GM21825 (cell line): ENCODE measurements at regions not wholly inside any gene's neighbourhood (a gene's known extent, or its start where the extent isn't known, plus 50 kb on each side); places are given as distances from the start of the nearest gene placed in this dataset.
"Not testable (repeated sequence)": the region's sequence is repeated elsewhere in the genome, so short reads cannot be mapped to it uniquely, and the experiment has no call there.

ENCODE experiments used
- ATAC-seq: cut with Tn5 transposase; IDR thresholded peaks from one replicate; pipeline ENCODE4 v1.9.1; 2021; ENCODE audit warnings: mild to moderate bottlenecking, moderate library complexity; ENCODE audit not compliant: unreplicated experiment

DNA sequence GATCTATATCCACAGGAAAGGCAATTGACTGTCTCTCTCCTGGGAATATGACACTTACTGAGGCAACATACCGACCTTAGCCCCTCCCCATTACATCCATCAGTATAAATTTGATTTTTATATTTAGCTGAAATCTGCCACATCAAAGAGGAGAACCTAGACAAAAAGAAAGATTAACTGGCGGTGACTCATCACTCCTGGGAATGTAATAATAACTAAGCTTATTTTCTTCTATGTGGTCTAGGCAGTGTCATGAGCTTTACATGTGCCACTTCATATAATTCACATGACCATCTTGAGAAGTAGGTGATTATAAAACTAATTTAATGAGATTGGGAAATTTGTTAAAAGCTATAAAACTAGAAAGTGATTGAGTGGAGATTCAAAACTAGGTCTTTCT lies 520.0 kb upstream of the HS3ST5 start:
- no peak for ATAC-seq

DNA sequence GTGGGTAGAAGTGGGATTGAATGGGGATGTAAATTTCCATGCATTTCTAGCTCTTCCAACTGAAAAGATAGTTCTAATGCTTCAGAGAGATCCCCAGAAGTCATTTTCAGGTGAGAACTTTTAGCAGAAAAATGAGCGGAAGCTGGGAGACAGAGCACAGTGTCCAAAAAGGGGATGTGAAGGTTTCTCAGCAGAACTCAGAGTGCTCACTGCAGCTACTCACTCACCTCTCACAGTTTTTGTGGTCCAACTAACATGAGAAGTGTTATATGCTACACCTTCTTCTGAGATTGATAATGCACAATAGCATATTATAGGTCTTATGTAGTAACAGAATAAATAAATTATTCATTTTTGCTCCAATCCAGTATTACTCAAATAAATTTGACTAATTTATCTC lies 519.2 kb upstream of the HS3ST5 start:
- ATAC-seq = no peak

DNA sequence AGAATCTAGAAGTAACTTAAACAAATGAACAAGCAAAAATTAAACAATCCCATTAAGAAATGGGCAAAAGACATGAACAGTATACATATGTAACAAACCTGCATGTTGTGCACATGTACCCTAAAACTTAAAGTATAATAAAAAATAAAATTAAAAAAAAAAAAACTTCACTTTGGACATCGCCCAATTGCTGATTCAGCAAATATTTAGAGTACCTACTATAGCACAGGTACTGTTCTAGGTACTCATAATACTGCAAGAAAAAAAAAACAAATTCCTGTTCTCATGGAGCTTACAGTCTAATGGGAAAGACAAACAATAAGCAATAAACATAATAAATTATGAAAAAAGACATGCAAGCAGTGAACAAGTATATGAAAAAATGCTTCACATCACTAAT lies 501.5 kb upstream of the HS3ST5 start:
- ATAC-seq = no peak

DNA sequence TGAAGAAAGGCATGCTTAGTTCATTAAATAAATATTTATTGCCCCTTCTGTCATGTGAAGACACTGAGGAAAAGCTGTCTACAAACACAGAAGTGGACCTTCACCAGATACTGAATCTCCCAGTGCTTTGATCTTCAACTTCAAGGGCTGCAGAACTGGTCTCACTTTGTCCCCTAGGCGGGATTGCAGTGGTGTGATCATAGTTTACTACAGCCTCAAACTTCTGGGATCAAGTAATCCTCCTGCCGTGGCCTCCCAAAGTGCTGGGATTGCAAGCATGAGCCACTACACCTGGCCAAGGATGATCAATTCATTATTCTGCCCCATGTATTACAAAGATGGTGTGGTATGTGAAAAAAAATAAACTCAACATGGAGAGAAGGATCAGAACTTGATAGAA lies 496.2 kb upstream of the HS3ST5 start:
- ATAC-seq = no peak

DNA sequence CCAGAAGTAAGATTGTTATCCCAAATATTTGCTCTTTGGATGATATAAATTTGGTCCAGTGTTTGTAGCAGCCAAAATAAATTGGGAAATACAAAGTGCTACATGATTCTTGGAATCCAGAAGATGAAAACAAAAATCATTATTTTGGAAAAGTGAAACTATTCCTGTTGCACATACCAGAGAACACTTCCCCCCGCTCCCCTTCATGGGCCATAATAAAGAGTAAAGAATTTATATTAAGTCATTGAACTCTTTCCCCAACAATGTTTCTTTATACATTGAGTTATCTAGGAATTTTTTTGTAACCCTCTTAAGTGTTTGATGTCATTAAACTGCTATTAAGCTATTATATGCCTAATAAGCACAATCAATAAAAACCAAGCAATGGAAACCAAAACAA lies 490.4 kb upstream of the HS3ST5 start:
- ATAC-seq = no peak

DNA sequence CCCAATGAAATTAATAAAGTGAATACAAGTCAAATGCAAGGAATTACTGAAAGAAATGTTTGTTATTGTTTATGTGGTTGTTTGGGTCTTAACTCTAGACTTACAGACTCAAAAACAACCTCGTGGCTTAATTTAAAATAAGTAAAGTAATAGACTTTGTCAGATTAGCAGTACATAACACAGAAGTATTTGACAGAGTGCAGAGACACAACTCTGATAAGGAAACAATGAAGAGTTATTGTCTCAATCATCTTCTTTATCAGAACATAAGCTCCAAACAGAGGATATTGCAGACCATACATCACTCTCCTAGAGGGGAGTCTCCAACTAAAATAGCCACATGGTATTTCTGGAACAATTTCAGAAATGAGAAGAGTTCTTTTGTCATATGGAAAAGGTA lies 487.7 kb upstream of the HS3ST5 start:
- ATAC-seq = no peak

DNA sequence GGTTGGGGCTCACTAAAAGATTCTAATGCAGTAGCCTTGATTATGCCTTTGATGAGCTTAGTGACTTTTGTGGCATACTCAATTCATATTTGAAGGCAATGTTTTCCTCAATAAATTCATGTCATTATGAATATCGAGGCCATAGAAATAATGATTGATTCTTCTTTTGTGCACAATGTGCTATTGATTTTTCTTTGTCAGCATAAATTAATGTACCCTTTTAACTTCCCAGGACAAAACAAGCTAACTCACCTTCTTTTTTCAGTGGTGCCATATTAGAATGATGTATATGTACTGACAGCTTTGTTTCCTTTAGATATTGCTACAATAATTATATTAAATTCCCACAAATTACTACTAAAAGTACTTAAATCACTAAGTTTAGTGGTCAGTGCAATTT lies 484.3 kb upstream of the HS3ST5 start:
- ATAC-seq = no peak

DNA sequence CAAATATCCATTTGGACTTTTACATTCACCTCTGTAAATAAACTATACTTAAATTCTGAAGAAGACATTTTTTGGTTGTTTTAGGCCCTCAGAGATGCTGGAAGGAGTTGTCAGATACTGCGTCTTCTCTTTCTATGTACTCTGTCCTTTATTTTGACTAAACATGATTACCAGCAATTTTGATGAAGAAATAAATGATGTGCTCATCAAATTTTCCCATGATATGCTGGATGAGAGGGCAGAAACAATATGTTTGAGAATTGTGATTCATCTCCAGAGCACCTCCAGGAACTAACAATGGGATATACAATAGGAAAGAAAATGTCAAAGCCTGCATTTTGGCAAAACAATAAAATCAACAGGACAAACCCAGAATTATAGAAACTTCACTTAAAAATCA lies 481.6 kb upstream of the HS3ST5 start:
- ATAC-seq = no peak

DNA sequence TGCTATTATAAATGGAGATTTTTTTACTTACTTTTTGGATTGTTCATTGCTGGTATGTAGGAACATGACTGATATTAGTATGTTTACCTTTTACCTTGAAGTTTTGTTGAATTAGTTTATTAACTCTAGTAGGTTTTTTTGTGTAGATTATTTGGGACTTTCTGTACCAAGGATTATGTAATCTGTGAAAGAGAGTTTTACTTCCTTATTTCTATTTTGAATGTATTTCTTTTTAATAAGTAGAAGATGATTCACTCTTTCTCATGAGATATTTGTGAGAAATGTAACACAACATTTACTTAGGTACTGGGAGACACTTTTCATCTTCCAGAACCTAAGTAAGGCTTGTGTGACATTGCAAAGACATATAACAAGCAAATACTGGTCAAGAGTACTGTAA lies 473.9 kb upstream of the HS3ST5 start:
- no peak for ATAC-seq

DNA sequence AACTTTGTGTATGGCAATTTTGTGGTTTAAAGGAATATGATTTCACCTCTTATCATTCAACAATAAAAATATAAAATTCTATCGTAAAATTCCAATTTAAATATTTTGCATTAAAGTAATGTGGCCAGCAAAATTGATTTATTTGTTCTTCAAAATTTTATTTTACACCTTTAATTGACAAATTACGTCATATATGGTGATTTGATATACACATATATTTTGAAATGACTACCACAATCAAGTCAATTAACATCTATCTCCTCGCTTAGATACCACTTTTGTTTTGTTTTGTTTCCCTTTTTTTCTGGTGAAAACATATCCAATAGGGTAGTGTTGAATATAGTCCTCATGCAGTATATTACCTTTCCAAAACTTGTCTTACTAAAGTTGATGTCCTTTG lies 467.6 kb upstream of the HS3ST5 start:
- ATAC-seq = no peak

DNA sequence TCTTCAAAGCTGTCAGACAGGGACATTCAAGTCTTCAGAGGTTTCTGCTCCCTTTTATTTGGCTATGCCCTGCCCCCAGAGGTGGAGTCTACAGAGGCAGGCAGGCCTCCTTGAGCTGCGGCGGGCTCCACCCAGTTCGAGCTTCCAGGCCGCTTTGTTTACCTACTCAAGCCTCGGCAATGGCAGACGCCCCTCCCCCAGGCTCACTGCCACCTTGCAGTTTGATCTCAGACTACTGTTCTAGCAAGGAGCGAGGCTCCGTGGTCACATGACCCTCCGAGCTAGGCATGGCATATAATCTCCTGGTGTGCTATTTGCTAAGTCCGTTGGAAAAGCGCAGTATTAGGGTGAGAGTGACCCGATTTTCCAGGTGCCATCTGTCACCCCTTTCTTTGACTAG lies 462.6 kb upstream of the HS3ST5 start:
- ATAC-seq = not testable (repeated sequence)

DNA sequence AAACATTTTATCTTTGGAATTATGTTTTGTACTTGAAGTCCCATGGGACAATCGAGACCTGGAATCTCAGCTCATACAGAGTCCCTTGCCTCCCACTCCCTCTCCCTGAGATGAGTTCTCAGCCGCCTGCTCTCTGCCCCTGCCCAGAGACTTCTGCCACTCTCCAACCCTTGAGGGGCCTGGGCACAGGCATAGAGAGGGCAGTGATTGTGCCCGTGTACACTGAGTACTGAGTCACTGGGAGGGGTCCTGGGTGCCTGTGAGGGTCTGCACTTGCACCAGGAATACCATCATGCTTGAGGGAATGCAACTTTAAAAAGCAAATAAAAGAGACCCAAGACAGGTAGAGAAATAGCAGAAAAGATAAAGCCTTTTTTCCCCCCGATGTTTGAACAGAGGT lies 453.8 kb upstream of the HS3ST5 start:
- no peak for ATAC-seq

DNA sequence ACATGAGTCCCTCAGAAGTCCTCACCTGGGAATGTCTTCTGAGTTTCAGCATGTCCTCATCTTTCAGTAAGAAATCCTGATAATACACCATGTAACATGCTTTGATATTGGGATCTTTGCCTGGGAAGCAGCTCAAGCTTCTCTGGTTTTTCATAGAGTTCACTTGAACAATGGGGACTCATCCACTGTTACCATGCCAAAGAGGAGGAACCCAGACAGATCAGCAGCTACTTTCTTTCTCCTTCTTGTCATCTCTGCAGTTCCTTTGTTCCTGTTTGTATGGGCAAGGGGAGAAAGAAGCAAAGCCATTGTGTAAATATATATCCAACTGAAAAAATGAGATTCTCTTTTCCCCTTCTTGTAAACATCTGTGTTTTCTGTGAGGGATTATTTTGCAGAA lies 450.6 kb upstream of the HS3ST5 start:
- no peak for ATAC-seq

DNA sequence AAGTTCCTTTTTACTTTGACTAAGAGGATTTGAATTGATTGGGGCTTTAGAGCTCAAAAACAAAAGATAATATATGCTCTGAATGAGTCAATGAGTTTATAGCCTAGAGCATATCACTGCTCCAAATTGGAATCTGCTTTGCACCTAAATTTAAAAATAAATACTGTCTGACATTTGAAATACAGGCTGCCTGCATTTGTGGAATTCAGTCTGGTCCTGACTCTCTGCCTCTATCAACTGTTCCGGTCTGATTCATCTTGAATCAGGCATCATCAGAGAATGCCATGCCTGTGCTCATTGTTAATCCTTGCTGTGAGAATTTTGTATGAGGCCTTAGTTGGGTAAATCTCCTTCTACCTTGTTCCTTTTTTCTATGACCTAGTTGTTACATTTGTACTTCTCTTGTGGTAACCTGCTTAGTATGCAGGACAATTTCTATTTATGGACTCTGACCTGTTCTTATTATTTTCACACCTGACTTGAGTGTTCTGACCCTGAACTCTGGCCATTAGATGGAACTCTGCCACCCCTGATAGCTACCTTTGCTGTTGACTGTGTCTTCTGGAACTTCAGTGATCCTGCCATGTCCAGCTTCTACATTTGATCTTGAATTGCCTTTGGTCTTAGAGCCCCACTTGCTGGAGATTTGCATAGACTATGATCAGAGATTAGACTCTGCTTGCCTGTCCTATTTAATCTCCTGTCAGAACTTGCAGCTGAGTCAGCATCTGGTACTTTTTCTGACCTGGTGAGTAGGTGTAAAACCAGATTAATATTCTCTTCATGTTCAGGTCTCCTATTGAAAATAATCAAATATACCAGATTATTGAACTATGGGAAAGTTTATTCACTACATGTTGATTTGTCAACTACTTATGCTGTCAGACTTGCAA lies 442.7 kb upstream of the HS3ST5 start:
- ATAC-seq = no peak

DNA sequence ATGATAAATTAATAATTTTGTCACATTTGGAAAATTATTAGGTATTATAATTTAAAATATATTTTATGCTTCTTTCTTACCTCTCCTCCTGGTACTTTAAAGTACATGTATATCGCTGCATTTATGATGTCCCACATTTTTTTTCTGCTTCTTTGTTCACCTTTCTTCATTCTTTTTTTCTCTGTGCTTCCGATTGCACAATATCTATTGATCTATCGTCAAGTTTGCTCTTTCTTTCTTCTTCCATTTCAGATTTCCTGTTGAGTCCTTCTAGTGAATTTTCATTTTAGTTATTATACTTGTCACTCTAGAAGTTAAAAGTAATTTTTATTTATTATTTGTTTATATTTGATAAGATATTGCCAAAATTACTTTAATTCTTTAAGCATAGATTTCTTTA lies 441.0 kb upstream of the HS3ST5 start:
- ATAC-seq = no peak

DNA sequence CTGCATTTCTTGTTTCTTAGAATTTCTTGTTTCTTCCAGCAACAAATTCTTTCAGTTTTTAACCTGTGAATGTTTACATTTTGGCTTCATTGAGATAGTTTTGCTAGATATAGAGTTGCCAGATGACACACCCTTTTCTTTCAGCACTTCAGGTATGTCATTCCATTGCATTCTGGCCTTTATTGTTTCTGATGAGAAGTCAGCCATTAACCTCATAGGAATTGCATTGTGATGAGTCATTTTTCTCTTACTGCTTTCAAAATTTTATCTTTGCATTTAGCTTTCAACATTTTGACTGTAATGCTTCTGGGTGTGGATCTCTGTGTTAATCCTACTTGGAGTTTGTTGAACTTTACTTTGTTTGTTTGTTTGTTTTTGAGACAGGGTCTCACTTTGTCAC lies 440.3 kb upstream of the HS3ST5 start:
- no peak for ATAC-seq

DNA sequence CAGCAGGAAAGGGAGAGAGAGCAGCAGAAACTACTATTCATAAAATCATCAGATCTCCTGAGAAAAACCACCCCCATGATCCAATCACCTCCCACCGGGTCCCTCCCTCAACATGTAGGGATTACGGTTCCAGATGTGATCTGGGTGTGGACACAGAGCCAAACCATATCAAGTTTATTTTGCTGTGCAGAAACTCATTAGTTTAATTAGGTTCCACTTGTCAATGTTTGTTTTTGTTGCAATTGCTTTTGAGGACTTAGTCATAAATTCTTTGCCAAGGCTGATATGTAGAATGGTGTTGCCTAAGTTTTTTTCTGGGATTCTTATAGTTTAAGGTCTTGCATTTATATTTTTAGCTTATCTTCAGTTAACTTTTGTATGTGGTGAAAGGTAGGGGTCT lies 422.0 kb upstream of the HS3ST5 start:
- ATAC-seq = no peak

DNA sequence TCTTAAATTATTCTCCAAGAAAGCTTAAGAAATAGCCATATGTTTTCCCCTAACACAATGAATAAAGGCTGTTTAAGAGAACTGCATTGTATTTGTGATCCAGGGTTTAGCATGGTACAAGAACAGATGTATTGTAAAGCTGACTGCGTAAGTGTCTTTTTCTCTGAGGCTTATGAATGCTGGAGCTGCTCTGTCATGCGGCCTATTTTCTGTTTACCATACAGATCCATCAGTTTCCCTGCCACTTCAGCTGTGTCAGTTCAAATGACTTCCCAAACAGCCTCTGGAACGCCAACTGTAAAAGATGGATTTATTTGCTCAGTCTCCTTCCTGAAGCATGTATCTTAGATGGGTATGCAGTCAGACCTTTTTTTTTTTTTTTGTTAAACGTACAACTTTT lies 419.3 kb upstream of the HS3ST5 start:
- ATAC-seq = no peak

DNA sequence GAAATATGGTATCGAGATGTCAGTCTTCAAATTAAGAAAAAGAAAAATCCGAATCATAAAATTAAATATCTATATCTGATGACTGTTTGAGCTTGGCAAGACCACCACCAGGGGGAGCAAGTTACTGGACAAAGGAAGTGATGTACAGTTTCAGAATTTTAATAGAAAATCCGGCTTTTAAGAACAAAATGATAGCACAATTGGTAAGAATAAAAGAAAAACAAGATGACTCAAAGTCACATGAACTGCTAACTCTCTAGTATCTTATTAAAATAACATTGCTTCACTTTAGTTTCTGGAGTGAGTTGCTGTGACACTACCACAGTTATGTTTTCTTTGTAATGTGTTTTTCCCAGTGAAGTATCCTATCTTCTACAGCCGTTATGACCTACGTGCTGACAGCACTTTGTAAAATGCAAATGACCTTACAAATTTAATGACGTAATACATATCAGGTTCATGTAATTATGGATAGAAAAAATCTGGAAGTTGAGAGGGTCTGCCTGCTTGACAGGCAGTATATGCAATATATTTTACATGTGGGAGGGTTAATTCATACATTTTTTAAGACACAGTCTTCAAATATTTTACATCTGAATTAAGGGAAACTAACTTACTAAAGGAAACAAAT lies 405.3 kb upstream of the HS3ST5 start:
- ATAC-seq = no peak

DNA sequence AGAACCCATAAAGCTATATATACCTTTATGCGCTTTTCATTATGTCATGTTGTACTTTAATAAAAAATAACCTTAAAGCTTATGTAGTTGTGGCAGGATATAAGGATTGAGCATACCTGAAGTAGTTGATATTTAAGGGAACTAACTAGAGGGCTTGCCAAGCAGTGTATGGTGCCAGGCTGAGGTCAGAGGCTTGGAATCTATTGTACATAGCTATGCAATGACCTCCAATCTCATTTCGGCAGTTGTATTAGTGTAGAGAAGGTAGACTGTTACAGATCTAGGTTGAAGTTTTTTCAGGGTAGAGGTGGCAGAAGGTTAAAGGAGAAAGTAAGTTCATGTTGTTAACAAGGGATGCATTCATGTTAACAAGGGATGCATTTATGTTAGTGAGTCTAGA lies 397.7 kb upstream of the HS3ST5 start:
- ATAC-seq = no peak

DNA sequence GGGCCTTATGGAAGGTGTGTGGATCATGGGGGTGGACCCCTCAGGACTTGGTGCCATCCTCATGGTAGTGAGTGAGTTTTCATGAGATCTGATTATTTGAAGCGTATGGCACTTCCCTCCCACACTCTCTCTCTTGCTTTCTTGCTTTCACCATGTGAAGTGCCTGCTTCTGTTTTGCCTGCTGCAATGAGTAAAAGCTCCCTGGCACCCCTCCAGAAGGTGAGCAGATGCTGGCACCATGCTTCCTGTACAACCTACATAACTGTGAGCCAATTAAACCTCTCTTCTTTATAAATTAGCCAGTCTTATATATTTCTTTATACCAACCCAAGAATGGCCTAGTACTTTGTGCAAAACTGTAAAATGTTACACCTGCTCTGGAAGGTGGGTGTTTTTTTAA lies 396.8 kb upstream of the HS3ST5 start:
- ATAC-seq = no peak

DNA sequence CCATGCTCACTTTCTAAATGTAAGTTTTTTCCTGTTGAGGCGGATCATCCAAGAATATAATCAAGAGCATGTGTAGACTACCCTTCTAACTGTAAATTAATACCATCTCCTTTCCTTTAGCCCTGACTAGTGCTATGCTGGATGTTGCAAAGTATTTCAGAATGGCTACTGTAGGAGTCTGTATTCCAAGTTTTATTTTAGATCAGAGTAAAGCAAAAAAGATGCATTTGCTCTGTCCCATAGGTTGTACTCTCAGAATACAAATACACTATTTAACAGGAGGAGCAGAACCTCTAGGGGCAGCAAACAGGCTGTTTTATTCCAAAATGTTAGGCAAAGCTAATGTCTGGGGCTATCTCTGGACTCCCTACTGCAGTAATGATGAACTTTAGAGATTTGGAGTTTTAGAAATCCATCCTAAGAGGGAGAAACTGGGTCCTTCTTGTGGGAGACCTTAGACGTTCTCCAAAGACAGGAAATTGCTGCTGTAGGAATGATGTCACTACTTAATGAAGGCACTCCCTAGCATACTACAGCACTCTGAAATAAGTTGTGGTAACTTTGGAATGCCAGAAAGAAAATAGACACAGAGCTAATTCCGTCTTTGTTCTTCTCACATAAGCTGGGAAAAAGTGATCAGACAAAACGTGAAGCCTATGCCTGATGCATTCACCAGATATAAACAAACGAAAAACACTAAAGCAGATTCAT lies 392.4 kb upstream of the HS3ST5 start:
- no peak for ATAC-seq
